ENCODE measurements at regions not wholly inside any gene's neighbourhood (a gene's known extent, or its start where the extent isn't known, plus 50 kb on each side); places are given as distances from the start of the nearest gene placed in this dataset.

DNA sequence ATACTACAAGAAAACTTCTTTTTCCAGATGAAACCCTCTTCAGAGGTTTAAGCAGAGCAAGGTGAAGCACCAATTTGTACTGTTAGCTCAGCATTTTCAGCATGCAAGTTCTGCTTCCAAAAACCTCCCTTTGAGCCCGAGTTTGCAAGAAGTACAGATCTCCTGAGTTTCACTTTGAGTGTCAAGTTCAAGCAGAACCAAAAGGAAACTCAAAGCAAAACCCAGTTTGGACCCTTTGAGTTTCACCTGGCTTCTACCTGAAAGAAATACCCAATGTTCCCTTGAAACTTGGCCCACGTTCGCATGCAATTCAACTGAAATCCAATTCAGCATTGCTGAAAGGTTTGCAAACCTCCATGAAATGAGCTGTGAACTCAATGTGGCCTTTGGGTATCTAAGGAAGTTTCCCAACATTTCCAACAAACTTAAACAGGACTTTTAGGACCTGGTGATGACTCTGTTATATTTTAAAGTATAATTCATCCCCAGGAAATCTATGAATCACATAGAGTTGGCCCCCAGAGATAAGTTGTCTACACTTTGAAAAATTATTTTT, 62.9 kb upstream of the HBS1L start:
- TF ChIP-seq, protein P1, sequence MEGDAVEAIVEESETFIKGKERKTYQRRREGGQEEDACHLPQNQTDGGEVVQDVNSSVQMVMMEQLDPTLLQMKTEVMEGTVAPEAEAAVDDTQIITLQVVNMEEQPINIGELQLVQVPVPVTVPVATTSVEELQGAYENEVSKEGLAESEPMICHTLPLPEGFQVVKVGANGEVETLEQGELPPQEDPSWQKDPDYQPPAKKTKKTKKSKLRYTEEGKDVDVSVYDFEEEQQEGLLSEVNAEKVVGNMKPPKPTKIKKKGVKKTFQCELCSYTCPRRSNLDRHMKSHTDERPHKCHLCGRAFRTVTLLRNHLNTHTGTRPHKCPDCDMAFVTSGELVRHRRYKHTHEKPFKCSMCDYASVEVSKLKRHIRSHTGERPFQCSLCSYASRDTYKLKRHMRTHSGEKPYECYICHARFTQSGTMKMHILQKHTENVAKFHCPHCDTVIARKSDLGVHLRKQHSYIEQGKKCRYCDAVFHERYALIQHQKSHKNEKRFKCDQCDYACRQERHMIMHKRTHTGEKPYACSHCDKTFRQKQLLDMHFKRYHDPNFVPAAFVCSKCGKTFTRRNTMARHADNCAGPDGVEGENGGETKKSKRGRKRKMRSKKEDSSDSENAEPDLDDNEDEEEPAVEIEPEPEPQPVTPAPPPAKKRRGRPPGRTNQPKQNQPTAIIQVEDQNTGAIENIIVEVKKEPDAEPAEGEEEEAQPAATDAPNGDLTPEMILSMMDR (IDR thresholded peaks at IDR 0.05; ENCODE audit: borderline replicate concordance, extremely low read depth, low read length, poor library complexity, severe bottlenecking) = no peak
- TF ChIP-seq EZH2 (IDR thresholded peaks at IDR 0.05; ENCODE audit: borderline replicate concordance, low read depth, low read length, severe bottlenecking) = no peak
